NCI-H345 treated with DMSO at 0.1 percent for 48 hours (cell line): ENCODE measurements at regions not wholly inside any gene's neighbourhood (a gene's known extent, or its start where the extent isn't known, plus 50 kb on each side); places are given as distances from the start of the nearest gene placed in this dataset.

Experiments used
- DNase-seq: peaks from one replicate; lab custom pipeline; 2025; ENCODE audit not compliant: unreplicated experiment; lab: John Stamatoyannopoulos, UW

DNA sequence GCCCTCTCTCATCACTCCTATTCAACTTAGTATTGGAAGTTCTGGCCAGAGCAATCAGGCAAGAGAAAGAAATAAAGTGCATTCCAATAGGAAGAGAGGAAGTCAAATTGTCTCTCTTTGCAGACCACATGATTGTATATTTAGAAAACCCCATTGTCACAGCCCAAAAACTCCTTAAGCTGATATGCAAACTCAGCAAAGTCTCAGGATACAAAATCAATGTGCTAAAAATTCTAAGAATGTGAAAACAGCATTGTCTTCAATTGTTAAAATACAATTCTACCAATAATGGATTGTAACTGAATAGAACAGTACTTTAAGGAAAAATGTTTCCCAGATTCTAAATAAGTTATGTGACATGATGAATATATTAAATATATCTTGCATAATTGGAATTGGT lies 2269.2 kb upstream of the PCDH20 start:
- no peak for DNase-seq

DNA sequence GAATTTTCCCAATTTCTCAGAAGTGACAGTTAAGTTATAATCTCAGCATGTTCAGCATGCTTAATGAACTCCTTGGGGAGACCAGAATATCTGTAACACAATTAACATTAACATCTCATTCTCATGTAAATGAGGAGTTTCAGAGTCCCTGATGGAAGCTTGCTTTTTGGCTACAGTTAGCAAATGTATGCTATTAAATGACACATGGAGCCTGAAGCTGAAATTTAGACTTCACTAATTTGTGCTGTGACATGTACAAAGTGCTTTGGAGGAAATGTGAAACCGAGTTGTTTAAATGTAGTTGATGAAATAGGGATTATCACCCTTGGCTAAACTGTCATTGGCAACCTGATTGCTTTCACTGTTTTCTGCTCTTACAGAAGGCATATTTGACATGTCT lies 2265.1 kb upstream of the PCDH20 start:
- DNase-seq, result no peak

- no peak for DNase-seq
Observed at GRCh38 chr13:63671296-63671695, 2255.6 kb upstream of the PCDH20 start.

GRCh38 chr13:63651394-63651793 lies 2235.7 kb upstream of the PCDH20 start:
- no peak for DNase-seq

DNA sequence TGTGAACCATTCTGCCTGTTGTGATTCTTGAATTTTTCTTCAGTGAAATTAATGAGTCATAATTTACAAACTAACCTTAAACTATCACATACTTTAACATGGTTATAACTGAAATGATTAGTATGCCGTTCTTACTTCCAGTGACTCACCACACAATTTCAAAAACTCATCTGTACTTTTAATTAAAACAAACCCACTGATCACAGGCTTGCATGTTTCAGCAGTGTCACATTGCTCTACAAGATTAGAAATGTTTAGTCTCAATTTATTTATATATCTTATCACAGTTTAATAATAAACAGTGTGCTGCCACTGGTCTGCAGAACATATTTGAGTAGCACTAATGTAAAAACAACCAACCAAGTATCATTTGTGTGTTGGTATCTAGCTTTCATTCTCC lies 2227.9 kb upstream of the PCDH20 start:
- no peak for DNase-seq

DNA sequence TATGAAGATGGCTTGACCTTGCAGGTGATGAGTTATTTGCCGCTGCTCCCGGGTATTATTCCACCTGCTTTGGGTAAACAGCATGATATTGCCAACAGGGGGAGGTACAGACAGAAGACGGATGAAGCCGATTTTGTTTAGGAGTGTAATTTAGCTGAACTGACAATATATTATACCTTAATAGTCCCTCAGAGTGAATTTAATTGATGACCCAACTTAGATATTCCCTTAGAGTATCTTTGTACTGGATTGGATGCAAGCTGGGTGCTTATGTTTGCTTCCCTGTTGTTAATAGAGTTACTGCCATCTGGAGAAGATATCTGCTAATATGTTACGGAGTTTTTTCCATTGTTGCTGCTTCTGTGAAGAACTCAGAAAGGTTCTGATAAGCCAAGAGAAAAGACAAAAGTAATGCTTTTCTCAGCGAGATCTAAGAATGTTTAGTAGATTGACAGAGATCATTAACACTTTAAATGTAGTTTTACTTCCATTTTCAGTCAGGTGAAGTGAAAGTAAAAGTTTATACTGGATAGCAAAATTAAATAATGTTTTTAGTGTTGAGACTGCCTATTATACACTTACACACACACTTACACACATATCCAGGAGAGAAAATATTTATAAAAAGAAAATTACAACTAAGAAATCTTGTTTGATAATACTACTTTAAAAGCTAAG lies 2220.8 kb upstream of the PCDH20 start:
- peak; percentile 49 for DNase-seq

DNA sequence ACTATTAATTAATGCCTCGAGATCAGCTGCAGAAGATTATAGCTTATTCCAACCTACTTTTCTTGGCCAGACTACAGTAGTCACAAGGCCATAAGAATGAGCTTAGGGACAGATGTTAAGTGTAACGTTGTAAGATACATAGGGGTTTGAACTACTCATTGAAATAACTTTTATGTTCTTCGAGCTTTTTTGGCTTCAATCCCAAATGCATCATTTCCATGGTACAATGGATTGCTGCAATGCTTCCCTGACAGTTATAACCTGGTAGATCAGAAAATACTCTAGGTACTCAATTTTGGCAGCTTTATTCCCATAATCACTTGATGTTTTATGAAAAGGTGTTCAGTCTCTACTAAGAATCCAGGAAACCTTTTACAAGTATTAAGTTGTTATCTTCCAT lies 2216.7 kb upstream of the PCDH20 start:
- no peak for DNase-seq

- DNase-seq, result no peak
Observed at GRCh38 chr13:63631006-63631405, 2215.4 kb upstream of the PCDH20 start.

- no peak for DNase-seq
Observed at GRCh38 chr13:63629591-63629990, 2213.9 kb upstream of the PCDH20 start.

DNA sequence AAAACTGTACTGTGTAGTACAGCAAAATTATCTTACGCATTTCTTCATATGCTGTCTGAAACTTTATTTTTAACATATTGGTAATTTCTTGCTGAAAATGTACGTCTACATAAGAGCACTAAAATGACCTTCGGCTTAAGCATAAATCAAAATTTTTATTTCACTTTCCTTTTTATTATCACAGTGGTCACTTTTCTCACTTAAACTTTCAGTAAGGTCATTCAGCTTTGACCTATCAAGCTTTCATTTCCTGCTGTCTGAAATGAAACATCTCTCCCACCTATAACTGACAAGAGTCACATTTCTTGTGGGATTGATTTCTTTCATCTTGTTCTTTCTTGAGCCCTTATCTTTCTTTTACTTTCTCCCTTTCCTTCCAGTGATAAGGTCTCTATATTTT lies 2212.7 kb upstream of the PCDH20 start:
- DNase-seq, result no peak

DNA sequence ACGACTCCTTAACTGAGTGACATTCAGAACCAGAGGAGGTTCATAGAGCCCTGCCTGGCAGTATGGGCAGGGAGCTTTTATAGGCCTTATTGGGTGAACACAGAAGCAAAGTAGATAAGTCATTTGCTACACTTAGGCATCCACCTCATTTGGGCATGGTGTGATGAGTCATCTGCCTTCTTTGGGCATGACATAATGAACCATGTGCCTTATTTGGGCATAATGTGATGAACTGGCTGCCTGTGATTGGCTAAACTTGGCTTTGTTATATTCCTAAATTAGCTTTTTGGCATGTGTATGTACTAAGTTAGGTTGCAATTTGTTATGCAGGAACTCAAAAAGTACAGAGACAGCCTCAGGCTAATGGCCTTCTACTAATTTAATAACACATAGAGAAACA lies 2210.2 kb upstream of the PCDH20 start:
- no peak for DNase-seq

GRCh38 chr13:63614874-63615612 lies 2199.4 kb upstream of the PCDH20 start:
- no peak for DNase-seq

GRCh38 chr13:63607153-63607552 lies 2191.5 kb upstream of the PCDH20 start:
- no peak for DNase-seq

DNA sequence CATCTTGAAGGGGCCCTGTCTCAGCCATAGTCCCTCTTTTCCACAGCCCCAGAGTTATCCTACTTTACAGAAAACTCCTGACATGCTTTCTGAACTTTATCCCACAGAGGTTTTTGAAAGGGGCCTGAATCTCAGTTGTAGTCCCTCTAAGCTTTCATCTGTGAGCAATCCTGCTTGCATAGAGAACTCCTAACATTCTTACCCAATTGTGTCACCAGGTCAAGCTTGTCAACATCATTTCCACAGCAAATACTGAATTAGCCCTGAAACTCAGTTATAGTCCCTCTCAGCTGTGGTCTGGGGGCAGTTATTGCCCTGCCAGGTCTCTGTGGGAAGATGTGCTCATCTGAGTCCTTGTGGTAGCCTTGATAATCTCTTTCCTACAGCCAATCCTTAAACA lies 2190.3 kb upstream of the PCDH20 start:
- no peak for DNase-seq

GRCh38 chr13:63605403-63605802 lies 2189.8 kb upstream of the PCDH20 start:
- no peak for DNase-seq

DNA sequence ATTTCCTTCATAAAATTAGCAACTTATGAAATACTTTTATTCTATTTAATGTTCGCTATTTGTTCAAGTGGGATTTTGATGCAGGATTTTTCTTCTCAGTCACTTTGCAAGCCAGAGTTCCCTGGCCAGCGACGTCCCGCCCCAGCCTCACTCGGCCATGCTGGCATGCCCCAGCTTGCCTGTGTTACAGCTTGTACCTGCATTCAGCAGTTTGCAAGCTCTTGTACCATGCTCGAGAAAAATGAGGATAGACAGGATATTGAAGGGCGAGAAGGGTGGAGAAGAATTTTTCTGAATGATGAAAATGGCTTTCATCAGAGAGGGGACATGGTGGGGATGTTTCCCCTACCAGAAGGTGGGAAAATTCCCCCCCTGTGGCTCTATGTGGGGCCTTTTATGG lies 2180.2 kb upstream of the PCDH20 start:
- DNase-seq, result no peak

GRCh38 chr13:63586467-63586866 lies 2170.8 kb upstream of the PCDH20 start:
- DNase-seq, result no peak

- no peak for DNase-seq
Observed at GRCh38 chr13:63578796-63579195, 2163.1 kb upstream of the PCDH20 start.

- DNase-seq, result no peak
Observed at GRCh38 chr13:63567031-63567430, 2151.4 kb upstream of the PCDH20 start.

GRCh38 chr13:63554157-63554556 lies 2138.5 kb upstream of the PCDH20 start:
- DNase-seq, result no peak

DNA sequence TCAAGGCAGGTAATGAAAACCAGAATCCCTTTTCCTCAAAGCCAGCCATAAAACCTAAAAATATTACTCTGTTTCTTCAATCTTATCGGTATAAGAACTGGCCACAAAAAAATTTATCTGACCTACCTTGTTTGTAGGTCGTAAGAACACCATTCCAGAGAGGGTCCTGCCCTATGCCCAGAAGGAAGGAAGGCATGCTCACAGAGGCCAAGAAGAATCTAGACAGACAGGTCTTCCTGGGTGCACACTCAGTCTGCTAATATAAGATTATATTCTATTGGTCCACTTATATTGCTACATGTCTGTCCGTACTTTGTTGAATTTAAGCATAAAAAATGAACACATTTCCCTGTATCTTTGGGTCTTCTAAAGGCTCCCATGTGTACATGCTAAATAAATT lies 2136.1 kb upstream of the PCDH20 start:
- DNase-seq, result no peak

DNA sequence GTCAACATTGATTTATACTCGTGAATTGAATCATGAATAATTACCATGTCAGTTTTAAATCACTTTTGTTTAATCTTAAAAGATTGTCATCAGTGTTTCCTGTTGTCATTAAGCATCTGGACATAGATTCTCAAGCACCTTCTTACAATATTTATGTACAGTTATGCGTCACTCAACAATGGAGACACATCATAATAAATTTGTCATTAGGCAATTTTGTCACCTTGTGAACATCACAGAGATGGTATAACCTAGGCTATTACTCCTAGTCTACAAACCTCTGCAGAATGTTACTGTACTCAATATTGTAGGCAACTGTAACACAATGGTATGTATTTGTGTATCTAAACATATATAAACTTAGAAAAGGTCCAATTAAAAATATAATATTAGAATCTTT lies 2130.9 kb upstream of the PCDH20 start:
- DNase-seq, result no peak

GRCh38 chr13:63542770-63543169 lies 2127.1 kb upstream of the PCDH20 start:
- DNase-seq, result no peak
